GM21390 (cell line): ENCODE measurements at regions not wholly inside any gene's neighbourhood (a gene's known extent, or its start where the extent isn't known, plus 50 kb on each side); places are given as distances from the start of the nearest gene placed in this dataset.

Experiments used
- ATAC-seq: cut with Tn5 transposase; IDR thresholded peaks from one replicate; pipeline ENCODE4 v1.9.1; 2021; ENCODE audit not compliant: unreplicated experiment

- ATAC-seq, result no peak
These were observed 424.4 kb upstream of the TBX3 start for GRCh38 chr12:115108129-115109100.

GRCh38 chr12:115103884-115104883 is 420.2 kb upstream of the TBX3 start:
- no peak for ATAC-seq

- ATAC-seq, result no peak
These were observed 418.5 kb upstream of the TBX3 start for GRCh38 chr12:115102450-115102849.

GRCh38 chr12:115101520-115101919 is 417.5 kb upstream of the TBX3 start:
- ATAC-seq, result no peak

- no peak for ATAC-seq
These were observed 413.4 kb upstream of the TBX3 start for GRCh38 chr12:115097416-115097815.

GRCh38 chr12:115096588-115097397 is 412.8 kb upstream of the TBX3 start:
- no peak for ATAC-seq

GRCh38 chr12:115095073-115095748 is 411.2 kb upstream of the TBX3 start:
- no peak for ATAC-seq

GRCh38 chr12:115094163-115094816 is 410.3 kb upstream of the TBX3 start:
- no peak for ATAC-seq

- ATAC-seq, result no peak
These were observed 409.3 kb upstream of the TBX3 start for GRCh38 chr12:115093261-115093660.

GRCh38 chr12:115090783-115091182 is 406.8 kb upstream of the TBX3 start:
- ATAC-seq, result no peak

- no peak for ATAC-seq
These were observed 405.2 kb upstream of the TBX3 start for GRCh38 chr12:115088995-115089841.

GRCh38 chr12:115088328-115088994 is 404.5 kb upstream of the TBX3 start:
- ATAC-seq, result no peak

GRCh38 chr12:115085594-115085993 is 401.6 kb upstream of the TBX3 start:
- no peak for ATAC-seq

- ATAC-seq, result no peak
These were observed 395.8 kb upstream of the TBX3 start for GRCh38 chr12:115079760-115080159.

GRCh38 chr12:115078990-115079389 is 395.0 kb upstream of the TBX3 start:
- no peak for ATAC-seq

- no peak for ATAC-seq
These were observed 394.4 kb upstream of the TBX3 start for GRCh38 chr12:115078334-115078733.

GRCh38 chr12:115075552-115076170 is 391.7 kb upstream of the TBX3 start:
- ATAC-seq, result no peak

GRCh38 chr12:115074617-115075016 is 390.6 kb upstream of the TBX3 start:
- no peak for ATAC-seq
